SU-DHL-6 (cell line): ENCODE measurements at regions not wholly inside any gene's neighbourhood (a gene's known extent, or its start where the extent isn't known, plus 50 kb on each side); places are given as distances from the start of the nearest gene placed in this dataset.

ENCODE experiments used
- H2AFZ ChIP-seq: fragments of 200-600 bp; sonication (generic); 2 replicates; pipeline ENCODE4 v1.6.1; 2014; ENCODE audit warnings: low read depth, mild to moderate bottlenecking, moderate library complexity, mixed read lengths, antibody characterized with exemption, low read length; ENCODE audit not compliant: severe bottlenecking
- H3F3A ChIP-seq: fragments of 200-600 bp; shearing (Covaris generic); 2 replicates; pipeline ENCODE4 v1.6.0; 2016; ENCODE audit warnings: antibody characterized with exemption, mild to moderate bottlenecking; ENCODE audit not compliant: insufficient read depth
- H3K27ac ChIP-seq: fragments of 200-600 bp; sonication (generic); 2 replicates; pipeline ENCODE4 v1.5.1; 2016; ENCODE audit warnings: low read depth, mild to moderate bottlenecking, low read length, moderate library complexity, mixed read lengths
- H3K27me3 ChIP-seq: fragments of 200-600 bp; sonication (generic), shearing (Covaris generic); 2 replicates; pipeline ENCODE4 v1.6.0; 2014; ENCODE audit warnings: mild to moderate bottlenecking, low read length
- H3K36me3 ChIP-seq: fragments of 200-600 bp; sonication (generic); 2 replicates; pipeline ENCODE4 v1.6.1; 2014; ENCODE audit warnings: mild to moderate bottlenecking, low read length, mixed read lengths
- H3K4me2 ChIP-seq: fragments of 300-600, 200-600 bp; shearing (Covaris generic), sonication (generic); 2 replicates; pipeline ENCODE4 v1.6.0; 2014; ENCODE audit warnings: low read length, low read depth, mild to moderate bottlenecking; ENCODE audit not compliant: poor library complexity, severe bottlenecking
- H3K4me3 ChIP-seq: fragments of 200-600 bp; sonication (generic); 2 replicates; pipeline ENCODE4 v1.5.1; 2014; ENCODE audit warnings: antibody characterized with exemption, low read length, mild to moderate bottlenecking, mixed read lengths; ENCODE audit not compliant: insufficient read depth, poor library complexity, severe bottlenecking
- H3K79me2 ChIP-seq: fragments of 200-600 bp; sonication (generic); 2 replicates; pipeline ENCODE4 v1.6.1; 2014; ENCODE audit warnings: mild to moderate bottlenecking, low read length, moderate library complexity; ENCODE audit not compliant: insufficient read depth
- H3K9ac ChIP-seq: fragments of 200-600 bp; sonication (generic); 2 replicates; pipeline ENCODE4 v1.7.0; 2014; ENCODE audit warnings: mild to moderate bottlenecking, low read length
- H3K9me2 ChIP-seq: fragments of 200-600 bp; sonication (generic); replicated peaks from 2 replicates; pipeline ENCODE4 v1.6.1; 2014; ENCODE audit warnings: low read length; ENCODE audit not compliant: insufficient read depth
- H3K9me3 ChIP-seq: fragments of 200-600 bp; sonication (generic); 2 replicates; pipeline ENCODE4 v1.6.1; 2014; ENCODE audit warnings: low read length, mixed read lengths; ENCODE audit not compliant: insufficient read depth
- H4K20me1 ChIP-seq: fragments of 200-600 bp; sonication (generic); 2 replicates; pipeline ENCODE4 v1.6.1; 2014; ENCODE audit warnings: low read depth, mild to moderate bottlenecking, antibody characterized with exemption, low read length, moderate library complexity, mixed read lengths
- EZH2phosphoT487 ChIP-seq: fragments of 200-600 bp; sonication (generic), shearing (Covaris generic); conservative IDR thresholded peaks from 2 replicates; pipeline ENCODE4 v1.6.1; 2018; ENCODE audit warnings: mild to moderate bottlenecking, antibody characterized with exemption, low read length, moderate library complexity, mixed read lengths
- TF ChIP-seq, protein P1 (sequence below): fragments of 200-600 bp; sonication (generic); IDR thresholded peaks from one replicate; pipeline ENCODE4 v1.5.1; 2017; ENCODE audit warnings: antibody characterized with exemption, mild to moderate bottlenecking, low read length, moderate library complexity; ENCODE audit not compliant: insufficient read depth, poor library complexity, severe bottlenecking

- no peaks in the 10 kb centered on the region for H3K27me3 ChIP-seq
- H4K20me1 ChIP-seq = no peaks in the 10 kb centered on the region
- no peaks in the 10 kb centered on the region for H3K9me3 ChIP-seq
- H3K79me2 ChIP-seq = no peaks in the 10 kb centered on the region
- H3K4me2 ChIP-seq = no peak overlapping the region
- TF ChIP-seq, protein P1, sequence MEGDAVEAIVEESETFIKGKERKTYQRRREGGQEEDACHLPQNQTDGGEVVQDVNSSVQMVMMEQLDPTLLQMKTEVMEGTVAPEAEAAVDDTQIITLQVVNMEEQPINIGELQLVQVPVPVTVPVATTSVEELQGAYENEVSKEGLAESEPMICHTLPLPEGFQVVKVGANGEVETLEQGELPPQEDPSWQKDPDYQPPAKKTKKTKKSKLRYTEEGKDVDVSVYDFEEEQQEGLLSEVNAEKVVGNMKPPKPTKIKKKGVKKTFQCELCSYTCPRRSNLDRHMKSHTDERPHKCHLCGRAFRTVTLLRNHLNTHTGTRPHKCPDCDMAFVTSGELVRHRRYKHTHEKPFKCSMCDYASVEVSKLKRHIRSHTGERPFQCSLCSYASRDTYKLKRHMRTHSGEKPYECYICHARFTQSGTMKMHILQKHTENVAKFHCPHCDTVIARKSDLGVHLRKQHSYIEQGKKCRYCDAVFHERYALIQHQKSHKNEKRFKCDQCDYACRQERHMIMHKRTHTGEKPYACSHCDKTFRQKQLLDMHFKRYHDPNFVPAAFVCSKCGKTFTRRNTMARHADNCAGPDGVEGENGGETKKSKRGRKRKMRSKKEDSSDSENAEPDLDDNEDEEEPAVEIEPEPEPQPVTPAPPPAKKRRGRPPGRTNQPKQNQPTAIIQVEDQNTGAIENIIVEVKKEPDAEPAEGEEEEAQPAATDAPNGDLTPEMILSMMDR = no peak
- no peak for TF ChIP-seq EZH2phosphoT487
- no peaks in the 10 kb centered on the region for H3F3A ChIP-seq
- no peak overlapping the region for H3K4me3 ChIP-seq
- no peaks in the 10 kb centered on the region for H3K36me3 ChIP-seq
- no peak overlapping the region for H3K27ac ChIP-seq
- H3K9me2 ChIP-seq = no peaks in the 10 kb centered on the region
- no peak overlapping the region for H3K9ac ChIP-seq
- H2AFZ ChIP-seq = no peak overlapping the region
Measured at GRCh38 chr10:111590703-111591102, 513.9 kb downstream of the ADRA2A start.

- Histone ChIP-seq H3K4me2 (no peak overlapping the region), H3K27me3 (no peaks in the 10 kb centered on the region), H3K36me3 (no peaks in the 10 kb centered on the region), H3K9ac (no peak overlapping the region), H3K4me3 (no peak overlapping the region), H2AFZ (no peak overlapping the region), H3K79me2 (no peaks in the 10 kb centered on the region), H3F3A (no peaks in the 10 kb centered on the region), H3K9me3 (no peaks in the 10 kb centered on the region), H4K20me1 (no peaks in the 10 kb centered on the region), H3K9me2 (no peaks in the 10 kb centered on the region), H3K27ac (no peak overlapping the region)
- no peak for TF ChIP-seq EZH2phosphoT487
- TF ChIP-seq, protein P1 = no peak
Measured at GRCh38 chr10:111593578-111593977, 516.7 kb downstream of the ADRA2A start.

GRCh38 chr10:111595173-111595572 lies 518.3 kb downstream of the ADRA2A start:
- no peak overlapping the region for H2AFZ ChIP-seq
- TF ChIP-seq, protein P1 = no peak
- TF ChIP-seq EZH2phosphoT487 = no peak
- H3F3A ChIP-seq = no peaks in the 10 kb centered on the region
- H3K79me2 ChIP-seq = no peaks in the 10 kb centered on the region
- H4K20me1 ChIP-seq = no peaks in the 10 kb centered on the region
- H3K9me3 ChIP-seq = no peaks in the 10 kb centered on the region
- no peaks in the 10 kb centered on the region for H3K36me3 ChIP-seq
- H3K4me2 ChIP-seq = no peak overlapping the region
- H3K27me3 ChIP-seq = no peaks in the 10 kb centered on the region
- no peaks in the 10 kb centered on the region for H3K9me2 ChIP-seq
- no peak overlapping the region for H3K9ac ChIP-seq
- no peak overlapping the region for H3K27ac ChIP-seq
- no peak overlapping the region for H3K4me3 ChIP-seq
